ENCODE measurements at regions not wholly inside any gene's neighbourhood (a gene's known extent, or its start where the extent isn't known, plus 50 kb on each side); places are given as distances from the start of the nearest gene placed in this dataset.
A peak's percentile ranks its signal among the peaks of the same experiment; 100 is the strongest.
"Not testable (repeated sequence)": the region's sequence is repeated elsewhere in the genome, so short reads cannot be mapped to it uniquely, and the experiment has no call there.

DNA sequence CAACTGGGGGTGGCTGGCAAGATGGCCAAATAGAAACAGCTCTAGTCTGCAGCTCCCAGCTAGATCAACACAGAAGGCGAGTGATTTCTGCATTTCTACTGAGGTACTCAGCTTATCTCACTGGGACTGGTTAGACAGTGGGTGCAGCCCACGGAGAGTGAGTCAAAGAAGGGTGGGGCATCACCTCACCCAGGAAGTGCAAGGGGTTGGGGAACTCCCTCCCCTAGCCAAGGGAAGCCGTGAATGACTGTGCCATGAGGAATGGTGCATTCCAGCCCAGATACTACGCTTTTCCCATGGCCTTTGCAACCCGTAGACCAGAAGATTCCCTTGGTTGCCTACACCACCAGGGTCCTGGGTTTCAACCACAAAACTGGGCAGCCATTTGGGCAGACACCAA lies 452.6 kb downstream of the NR4A2 start:
- DNase-seq: not testable (repeated sequence)

DNA sequence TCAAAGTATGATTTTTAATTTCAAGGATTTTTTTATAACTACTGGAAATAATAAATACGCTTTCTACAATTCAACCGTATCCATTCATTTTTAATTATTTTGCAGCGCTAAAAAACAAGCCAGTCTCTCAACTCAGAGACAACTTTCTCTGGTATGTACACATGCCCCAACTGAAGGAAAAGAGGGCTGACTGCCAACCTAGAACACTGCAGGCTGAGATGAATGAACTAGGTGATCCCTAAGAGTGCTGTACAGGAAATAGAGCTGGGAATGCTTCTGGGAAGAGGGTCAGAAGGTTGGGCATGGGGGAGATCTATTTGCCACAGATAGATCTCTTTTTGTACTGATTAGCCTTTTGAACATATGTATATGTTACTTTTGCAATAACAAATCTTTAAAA lies 460.1 kb downstream of the NR4A2 start:
- DNase-seq: no peak

DNA sequence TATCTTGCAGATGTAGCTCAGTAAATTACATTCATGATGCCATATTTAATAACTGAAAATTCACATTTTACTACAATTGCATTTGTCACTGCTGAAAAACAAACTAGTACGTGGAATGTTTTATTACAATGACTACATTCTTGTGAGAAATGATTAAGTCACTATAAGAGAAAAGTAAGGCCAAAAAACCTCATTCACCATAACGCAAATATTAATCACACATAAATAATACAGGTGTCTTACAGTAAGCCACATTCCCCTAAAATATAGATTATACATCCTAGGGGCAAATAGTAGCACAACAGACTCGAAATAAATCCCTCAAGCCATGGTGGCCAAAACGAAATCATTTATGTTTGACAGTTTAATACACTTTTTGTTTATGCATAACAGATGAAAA lies 460.6 kb downstream of the NR4A2 start:
- no peak for DNase-seq

DNA sequence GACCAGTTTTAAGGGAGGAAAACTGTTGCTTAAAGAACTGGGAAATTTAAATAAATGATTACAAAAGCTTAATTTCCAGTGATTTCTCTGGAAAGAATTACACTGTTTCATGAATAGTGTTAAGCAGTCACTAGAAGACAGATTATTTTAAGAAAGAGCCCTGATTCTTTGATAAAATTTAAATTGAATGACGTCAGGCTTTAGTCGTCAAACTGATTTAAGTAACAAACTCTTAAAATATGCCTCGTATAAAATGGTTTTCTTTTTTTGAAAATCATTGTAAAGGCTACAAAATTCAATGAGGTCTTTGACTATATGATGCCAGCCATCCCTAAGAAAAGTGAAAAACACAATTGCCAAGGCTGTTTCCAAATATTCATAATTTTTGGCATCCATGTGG lies 465.0 kb downstream of the NR4A2 start:
- no peak for DNase-seq

DNA sequence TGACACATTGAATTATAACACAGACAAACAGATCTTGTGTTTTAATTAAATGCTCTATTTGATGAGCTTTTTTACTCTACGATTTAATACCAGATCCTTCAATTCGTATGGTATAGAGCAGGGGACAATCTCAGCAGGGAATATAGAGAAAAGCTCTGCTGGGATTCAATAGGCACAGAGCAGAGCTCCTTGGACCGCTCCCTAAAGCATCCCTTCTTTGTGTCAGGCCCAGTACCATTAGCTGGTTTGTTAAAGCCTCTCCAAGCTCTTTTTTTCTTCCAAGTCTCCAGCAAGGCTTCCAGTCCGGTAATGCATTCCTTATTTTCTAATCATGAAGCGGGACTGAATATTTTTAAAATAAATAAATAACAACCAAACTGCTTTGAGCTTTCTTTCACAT lies 466.0 kb downstream of the NR4A2 start:
- DNase-seq: no peak

DNA sequence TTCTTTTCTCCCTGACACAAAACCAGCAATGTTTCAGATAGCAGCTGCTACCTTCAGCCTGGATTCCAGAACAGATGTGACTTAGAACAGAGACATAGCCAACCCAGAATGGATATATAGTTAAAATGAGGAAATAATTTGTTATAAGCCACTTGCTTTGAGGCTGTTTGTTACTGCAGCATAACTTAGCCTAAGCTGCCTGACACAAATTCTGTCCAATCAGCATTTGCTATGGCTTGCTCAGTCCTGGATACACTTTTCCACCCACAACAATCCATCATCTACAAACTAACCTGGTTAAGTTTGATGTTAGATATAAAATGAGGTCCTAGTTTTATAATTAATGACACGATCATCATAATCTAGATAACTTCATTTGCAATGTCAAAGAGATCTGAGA lies 480.4 kb downstream of the NR4A2 start:
- DNase-seq: no peak

DNA sequence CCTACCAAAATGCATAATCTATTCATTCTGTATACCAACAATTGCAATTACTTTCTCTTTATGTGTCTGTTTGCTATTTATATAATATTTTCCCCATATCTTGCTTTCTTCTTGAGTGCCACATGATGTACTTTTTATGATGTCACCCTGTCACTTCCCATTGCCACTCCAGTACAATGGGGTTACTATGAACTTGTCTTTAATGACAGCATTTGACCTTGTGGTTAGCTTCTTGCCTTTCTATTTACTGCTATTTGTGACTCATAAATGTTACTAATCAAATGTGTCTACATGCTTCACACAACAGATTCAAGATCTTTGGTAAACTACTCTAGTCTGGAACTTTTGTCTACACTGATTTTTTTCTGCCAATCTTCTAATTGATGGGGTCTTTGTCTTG lies 486.3 kb downstream of the NR4A2 start:
- DNase-seq: no peak

DNA sequence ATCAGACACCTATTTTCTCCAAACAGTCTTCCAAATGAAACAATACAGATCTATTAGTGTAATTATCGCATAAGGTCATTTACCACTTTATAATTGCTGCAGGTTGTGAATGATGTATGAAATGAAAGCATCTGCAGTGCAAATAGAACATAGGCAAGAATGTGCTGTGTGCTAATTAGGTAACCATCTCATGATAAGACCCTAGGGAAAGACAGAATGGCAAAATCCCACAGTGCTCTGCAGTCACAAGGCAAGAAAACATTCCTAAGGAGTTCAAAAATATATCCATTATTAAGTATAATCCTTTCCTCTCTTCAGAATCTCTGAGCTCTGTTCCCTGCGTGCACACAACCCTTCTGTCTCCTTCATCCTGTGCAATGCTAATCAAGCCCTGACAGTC lies 488.1 kb downstream of the NR4A2 start:
- no peak for DNase-seq

DNA sequence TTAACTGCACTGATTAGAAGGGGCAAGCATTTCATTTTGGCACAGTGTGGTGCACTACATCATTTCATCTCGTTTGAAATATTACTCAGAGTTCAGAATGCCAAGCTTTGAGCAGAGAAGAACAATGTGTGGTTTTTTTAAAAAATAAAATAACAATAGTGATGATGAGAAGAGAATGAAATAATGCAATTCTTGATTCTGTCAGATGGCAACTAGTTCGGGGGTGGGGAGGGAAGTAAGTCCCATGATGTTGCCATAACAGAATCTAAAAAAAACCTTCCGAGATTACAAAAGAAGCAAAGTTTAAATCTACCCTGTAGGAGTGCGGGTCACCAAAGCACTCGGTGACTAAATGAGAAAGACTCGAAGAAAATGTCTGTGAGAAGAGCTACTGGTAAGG lies 490.4 kb downstream of the NR4A2 start:
- DNase-seq: no peak

DNA sequence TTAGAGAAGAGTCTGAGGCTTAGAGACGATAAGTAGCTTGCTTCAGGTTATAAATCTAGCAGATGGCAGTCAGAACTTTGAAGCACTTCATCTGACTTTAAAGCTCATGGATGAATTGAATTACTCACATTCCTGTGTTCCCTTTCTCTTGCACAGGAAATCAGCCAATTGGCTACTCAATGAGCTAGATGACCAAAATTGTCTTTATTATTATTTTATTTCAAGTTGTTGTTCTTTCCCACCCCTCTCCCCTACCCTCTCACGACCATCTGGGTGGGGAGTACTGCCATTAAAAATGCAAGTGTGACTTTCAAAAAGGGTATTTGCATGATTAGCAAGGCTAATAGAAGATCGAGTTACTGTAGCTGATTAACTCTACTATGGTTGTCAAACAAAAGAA lies 491.1 kb downstream of the NR4A2 start:
- DNase-seq: peak; percentile 36

DNA sequence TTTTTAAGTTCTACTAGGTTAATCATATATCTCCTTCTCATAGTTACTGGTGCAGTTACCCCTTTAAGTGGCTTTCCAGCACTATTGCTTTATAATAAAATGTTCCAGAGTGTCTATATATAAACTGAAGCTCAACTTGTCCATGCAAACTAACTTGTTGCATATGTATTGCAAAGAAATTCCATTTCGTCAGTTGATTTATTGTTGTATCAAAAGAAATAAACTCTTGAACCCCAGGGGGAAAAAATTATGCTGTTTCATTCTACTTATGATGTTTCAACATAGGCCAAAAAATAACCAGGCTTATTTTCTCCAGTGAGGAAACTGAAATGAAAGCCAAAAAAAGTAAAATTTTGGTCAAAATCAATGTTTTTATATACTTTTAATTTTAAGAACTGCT lies 491.9 kb downstream of the NR4A2 start:
- no peak for DNase-seq

DNA sequence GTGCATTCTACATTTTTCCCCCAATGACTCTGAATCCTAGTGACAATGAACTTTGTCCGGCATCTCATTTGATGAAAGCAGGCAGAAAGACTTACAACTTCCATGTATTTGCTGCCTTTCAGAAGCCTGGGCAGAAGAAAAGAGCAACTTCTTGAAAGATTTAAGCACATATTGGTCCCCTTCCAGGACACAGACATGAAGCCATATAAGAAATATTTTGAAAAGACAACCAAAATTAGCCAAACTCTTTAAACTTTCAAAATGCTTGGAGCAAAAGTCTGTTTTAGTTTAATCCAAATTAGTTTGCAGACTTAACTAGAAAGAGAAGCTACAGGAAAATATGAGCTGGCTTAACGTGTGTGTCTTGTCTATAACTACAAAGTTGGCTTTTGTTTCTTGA lies 492.5 kb downstream of the NR4A2 start:
- DNase-seq: no peak

DNA sequence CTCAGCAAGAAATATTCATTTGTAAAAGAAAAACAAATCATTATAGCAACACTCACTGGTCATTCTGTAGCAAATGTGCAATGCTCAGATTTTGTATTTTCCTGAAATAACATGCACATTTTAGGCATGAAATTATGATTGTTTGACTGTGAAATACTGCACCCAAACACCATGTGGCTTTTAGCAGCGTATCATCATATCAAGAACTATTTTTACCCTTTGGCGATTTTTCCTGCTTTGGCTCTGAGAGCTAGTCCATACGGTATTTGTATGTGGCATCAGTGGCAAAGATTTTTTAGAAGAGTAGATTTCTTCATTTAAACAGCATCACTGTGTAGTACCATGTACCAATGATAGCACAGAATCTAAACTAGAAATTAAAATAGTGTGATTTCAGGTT lies 493.1 kb downstream of the NR4A2 start:
- DNase-seq: no peak

DNA sequence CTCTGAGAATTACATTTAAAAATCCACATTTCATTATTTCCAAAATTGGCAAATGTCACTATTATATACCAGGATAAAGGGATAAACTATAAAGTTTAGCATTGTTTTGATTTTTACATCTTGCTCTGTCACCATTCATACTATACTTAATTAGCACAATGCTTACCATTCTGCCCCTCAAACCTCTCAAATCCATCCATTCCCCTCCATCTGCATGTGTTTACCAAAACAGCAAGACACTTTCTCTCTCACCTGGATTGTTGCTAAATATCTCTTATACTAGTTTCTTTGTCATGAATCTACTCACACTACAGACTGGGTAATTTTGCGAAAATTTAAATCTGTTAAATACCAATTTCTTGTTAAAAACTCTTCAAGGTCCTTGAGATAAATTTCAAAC lies 496.1 kb downstream of the NR4A2 start:
- no peak for DNase-seq

DNA sequence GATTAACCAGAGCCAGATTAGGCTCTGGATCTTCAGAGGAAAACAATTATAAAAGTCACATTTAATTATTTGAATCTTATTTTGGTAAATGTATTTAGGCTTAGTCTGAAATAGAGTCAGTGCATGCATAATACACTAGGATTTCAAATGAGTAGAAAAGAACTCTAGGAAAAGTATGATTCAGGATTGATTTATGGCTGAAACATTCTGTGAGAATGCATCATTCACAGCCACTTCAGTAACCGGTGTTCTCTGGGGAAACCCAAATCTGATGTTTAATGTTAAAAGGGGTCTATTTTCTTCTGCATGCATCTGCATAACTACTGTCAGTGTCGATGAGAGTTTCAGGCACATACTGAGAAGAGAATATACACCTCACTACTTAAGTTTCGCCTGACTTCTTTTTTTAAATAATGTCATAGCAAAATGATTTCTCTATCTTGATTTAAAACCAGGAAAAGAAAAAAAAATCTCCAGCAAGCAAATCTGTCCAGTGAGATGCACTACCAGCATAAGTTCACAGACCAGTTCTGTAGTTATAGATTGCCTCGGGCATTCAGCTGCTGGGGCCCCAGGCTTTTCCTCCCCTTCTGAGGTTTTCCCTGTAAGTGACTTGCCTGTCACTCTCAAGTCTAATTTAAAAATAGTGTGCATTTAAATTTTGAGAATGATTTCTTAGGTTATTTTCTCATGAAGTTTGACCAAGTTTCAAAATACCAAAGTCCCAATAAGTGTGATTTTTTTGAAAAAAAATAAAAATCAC lies 501.5 kb downstream of the NR4A2 start:
- no peak for DNase-seq

DNA sequence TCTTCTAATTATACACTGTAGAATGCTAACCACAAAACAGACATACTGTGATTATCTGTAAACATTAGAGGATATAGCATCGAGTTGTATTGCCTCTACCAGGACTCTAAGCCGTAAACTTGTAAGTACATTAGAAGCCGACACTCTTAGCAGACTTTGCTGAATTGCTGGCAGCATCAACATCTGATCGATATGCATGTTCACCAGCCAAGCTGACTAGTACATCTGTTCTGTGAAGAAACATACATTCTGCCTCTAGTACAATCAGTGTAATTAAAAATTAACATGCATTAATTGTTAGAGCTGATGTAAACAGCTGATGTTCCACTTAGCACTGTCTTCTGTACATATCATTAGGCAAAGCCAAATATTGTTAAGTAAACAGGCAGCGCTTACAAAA lies 502.2 kb downstream of the NR4A2 start:
- no peak for DNase-seq

DNA sequence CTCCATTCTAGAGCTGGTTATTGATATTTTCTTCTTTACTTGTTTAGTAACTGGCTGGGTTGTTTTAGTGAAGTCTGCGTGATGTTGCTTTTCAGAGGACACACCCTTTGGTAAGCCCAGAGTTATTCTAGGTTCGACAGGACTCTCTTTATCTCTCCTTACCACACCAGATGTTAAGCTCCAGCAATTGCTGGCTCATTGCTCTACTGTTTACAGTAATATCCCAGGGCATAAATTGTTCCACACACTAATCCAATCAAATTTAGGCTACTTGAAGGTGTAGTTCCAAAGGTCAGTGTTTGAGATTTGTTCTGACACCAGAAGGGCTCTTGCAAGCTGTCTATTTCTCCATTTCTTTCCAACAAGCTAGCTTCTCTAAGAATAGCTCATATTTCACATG lies 506.6 kb downstream of the NR4A2 start:
- DNase-seq: peak; percentile 59

DNA sequence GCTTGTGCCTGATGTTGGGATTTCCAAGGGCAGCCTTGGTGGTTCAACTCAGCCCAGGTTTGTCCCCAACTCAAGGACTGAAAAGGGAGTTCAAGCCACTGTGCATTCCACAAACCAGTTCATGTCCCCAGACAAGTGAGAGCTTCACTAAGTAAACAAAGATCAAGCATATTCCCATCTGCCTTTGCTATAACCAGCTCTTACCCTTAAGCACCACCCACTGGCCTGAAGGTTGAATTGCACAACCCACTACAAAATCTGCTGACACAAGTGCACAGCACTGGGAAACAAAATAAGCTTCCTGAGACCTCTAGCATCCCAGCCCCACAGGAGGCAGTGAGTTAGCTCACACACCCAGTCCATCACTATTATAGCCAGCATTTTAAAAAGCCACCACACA lies 516.7 kb downstream of the NR4A2 start:
- DNase-seq: peak; percentile 33

DNA sequence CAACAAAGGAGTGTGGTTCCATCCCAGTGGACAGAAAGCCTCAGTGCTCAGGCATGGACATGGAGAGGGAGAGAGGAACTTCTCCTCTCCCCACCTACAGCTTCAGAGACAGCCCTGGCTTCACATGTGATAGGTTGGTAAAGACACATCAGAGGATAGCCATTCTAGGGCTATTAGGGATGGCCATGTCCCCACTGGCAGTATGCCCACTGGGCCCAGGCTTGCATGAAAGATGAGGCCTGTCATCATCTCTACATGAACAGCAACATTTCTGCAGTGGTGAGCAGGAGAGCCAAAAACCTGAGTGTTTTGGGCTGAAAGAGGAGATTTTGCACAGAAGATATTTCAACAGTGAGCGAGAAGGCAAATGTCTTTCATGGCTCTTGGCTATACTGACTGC lies 517.2 kb downstream of the NR4A2 start:
- DNase-seq: no peak

DNA sequence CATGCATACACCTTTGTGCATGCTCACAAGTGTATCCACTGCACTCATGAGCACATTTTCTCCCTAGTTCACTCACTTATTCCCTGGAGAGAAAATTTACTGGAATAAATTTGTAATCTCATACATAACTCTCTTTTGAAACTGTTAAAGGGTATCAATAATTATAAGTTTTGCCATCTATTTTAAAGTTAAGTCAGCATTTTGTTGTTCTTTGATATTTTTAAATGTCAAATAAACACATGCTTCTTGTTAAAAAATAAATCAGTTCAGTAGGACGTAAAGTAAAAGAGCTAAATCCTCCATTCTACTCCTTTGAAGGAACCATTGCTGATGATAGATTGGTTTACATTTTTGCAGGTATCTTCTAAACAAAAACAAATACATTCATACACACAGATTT lies 522.1 kb downstream of the NR4A2 start:
- DNase-seq: no peak

DNA sequence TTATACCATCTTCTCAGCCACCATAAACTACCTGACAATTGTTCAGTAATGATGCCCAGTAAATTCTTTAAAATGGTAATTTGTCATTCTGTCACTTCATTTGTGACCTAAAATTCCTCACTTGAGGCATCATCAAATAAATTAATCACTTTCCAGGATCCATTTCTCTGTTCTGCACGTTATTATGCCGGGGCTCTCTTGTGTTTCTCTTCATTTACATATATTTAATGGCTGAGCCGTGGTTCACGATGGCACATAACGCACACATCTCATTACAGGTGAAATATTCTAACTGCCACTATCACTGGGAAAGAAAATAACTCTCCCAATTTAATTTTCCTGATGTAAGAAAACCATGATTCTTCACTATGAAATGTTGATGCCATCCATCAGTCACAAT lies 529.6 kb downstream of the NR4A2 start:
- DNase-seq: no peak

DNA sequence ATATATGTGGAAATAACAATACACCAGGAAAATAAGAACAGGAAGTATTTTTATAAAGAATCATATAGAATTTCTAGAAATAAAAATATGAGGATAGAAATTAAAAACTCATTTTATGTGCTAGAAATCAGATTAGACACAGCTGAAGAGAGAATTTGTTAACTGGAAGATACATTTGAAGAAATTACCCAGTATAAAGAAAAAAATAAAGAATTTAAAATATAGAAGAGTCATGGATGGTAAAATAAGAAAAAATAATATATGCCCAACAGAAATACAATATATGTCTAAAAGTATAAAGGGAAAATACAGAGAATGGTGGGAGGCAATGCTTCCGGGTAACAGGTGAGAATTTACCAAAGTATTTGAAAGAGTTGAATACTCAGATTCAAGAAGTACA lies 539.9 kb downstream of the NR4A2 start:
- no peak for DNase-seq

DNA sequence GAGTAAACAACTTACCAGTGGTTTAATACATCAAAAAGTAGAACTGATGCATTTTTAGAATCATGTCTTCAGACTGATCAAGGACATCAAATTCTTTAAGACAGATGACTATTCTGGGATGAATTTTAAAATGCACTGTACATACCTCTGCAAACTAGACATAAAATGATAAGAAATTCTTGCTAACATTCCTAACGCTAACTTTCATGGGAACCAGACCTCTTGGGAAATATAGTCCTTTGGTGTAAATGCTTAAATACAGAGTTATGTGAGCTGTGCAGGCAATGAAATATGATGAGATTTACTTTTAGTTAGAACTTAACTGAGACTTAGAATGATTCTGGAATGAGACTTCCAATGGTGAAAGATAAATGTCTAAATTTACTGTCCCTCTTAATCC lies 562.0 kb downstream of the NR4A2 start:
- DNase-seq: no peak

DNA sequence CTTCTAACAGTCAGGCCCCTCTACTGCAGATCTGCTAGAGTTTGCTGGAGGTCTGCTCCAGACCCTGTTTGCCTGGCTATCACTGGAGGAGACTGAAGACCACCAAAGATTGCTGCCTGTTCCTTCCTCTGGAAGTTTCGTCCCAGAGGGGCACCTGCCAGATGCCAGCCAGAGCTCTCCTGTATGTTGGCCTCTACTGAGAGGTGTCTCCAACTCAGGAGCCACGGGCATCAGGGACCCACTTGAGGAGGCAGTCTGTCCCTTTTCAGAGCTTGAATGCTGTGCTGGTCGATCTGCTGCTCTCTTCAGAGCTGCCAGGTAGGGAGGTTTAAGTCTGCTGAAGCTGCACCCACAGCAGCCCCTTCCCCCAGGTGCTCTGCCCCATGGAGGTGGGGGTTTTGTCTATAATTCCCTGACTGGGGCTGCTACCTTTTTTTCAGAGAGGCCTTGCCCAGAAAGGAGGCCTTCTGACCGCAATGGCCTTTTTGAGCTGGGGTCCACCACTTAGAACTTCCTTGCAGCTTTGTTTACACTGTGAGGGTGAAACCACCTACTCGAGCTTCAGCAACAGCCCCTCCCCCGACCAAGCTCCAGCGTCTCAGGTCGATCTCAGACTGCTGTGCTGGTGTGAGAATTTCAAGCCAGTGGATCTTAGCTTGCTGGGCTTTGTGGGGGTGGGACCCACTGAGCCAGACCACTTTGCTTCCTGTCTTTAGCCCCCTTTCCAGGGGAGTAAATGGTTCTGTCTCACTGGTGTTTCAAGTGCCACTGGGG lies 566.0 kb downstream of the NR4A2 start:
- no peak for DNase-seq

DNA sequence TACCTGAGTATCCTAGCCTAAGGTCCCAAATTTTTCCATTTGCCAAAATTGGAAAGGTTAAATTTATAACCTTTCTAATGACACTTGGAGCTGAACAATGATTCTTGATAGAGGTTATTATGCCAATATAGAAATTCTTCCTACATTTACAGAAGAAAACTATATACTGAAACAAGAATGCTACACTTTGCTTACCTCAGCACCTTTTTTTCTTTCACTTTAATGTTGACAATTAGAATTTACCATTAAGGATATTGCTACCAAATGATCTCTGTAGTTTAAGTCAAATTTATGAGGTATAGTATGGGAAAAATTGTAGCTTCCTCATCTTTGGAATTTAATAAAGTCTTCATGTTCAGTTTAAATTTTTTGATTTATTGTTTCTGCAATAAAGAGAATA lies 577.0 kb downstream of the NR4A2 start:
- DNase-seq: no peak

All from NCI-H524 treated with DMSO at 0.1 percent for 48 hours (cell line).